MM.1S (cell line): ENCODE measurements at regions not wholly inside any gene's neighbourhood (a gene's known extent, or its start where the extent isn't known, plus 50 kb on each side); places are given as distances from the start of the nearest gene placed in this dataset.

ENCODE experiments used
- DNase-seq: peaks from one replicate; pipeline ENCODE4 v3.0.0-alpha.2; 2015
- H2AFZ ChIP-seq: fragments of 300-600 bp; sonication (generic); 2 replicates; pipeline ENCODE4 v1.6.0; 2016; ENCODE audit warnings: antibody characterized with exemption, low read length
- H3F3A ChIP-seq: fragments of 300-600 bp; sonication (generic); 2 replicates; pipeline ENCODE4 v1.6.1; 2016; ENCODE audit warnings: mild to moderate bottlenecking, antibody characterized with exemption, low read length, moderate library complexity, mixed read lengths; ENCODE audit not compliant: insufficient read depth
- H3K27ac ChIP-seq: fragments of 300-600 bp; sonication (generic); 2 replicates; pipeline ENCODE4 v1.5.1; 2016; ENCODE audit warnings: mild to moderate bottlenecking, low read length
- H3K27me3 ChIP-seq: fragments of 300-600 bp; sonication (generic); replicated peaks from 2 replicates; pipeline ENCODE4 v1.6.0; 2016; ENCODE audit warnings: low read length; ENCODE audit not compliant: insufficient read depth
- H3K36me3 ChIP-seq: fragments of 300-600 bp; sonication (generic); replicated peaks from 2 replicates; pipeline ENCODE4 v1.6.1; 2016; ENCODE audit warnings: mild to moderate bottlenecking, low read length, mixed read lengths; ENCODE audit not compliant: insufficient read depth
- H3K4me1 ChIP-seq: fragments of 300-600 bp; sonication (generic); 2 replicates; pipeline ENCODE4 v1.6.1; 2016; ENCODE audit warnings: low read length, mixed read lengths
- H3K4me2 ChIP-seq: fragments of 300-600 bp; sonication (generic); 2 replicates; pipeline ENCODE4 v1.6.0; 2016; ENCODE audit warnings: low read depth, low read length
- H3K4me3 ChIP-seq: fragments of 300-600 bp; sonication (generic); 2 replicates; pipeline ENCODE4 v1.5.1; 2016; ENCODE audit warnings: low read length, mixed read lengths
- H3K79me2 ChIP-seq: fragments of 300-600 bp; sonication (generic); 2 replicates; pipeline ENCODE4 v1.6.1; 2016; ENCODE audit warnings: mixed run types, low read length, mixed read lengths
- H3K9ac ChIP-seq: fragments of 300-600 bp; sonication (generic); 2 replicates; pipeline ENCODE4 v1.6.1; 2016; ENCODE audit warnings: low read length, mixed read lengths
- H3K9me2 ChIP-seq: fragments of 300-600 bp; sonication (generic); replicated peaks from 2 replicates; pipeline ENCODE4 v1.6.1; 2016; ENCODE audit warnings: mild to moderate bottlenecking, low read length, mixed read lengths; ENCODE audit not compliant: insufficient read depth
- H3K9me3 ChIP-seq: fragments of 300-600 bp; sonication (generic); replicated peaks from 2 replicates; pipeline ENCODE4 v1.6.1; 2016; ENCODE audit warnings: mild to moderate bottlenecking, low read length, mixed read lengths; ENCODE audit not compliant: insufficient read depth
- H4K20me1 ChIP-seq: fragments of 300-600 bp; sonication (generic); 2 replicates; pipeline ENCODE4 v1.6.1; 2016; ENCODE audit warnings: mild to moderate bottlenecking, low read length, moderate library complexity, mixed read lengths; ENCODE audit not compliant: insufficient read depth
- EZH2 ChIP-seq: fragments of 300-600 bp; sonication (generic); optimal IDR thresholded peaks from 2 replicates; pipeline ENCODE3; 2017; ENCODE audit warnings: low read depth, mild to moderate bottlenecking, antibody characterized with exemption, low read length, mixed read lengths
- EZH2phosphoT487 ChIP-seq: fragments of 300-600 bp; sonication (generic); IDR thresholded peaks from 2 replicates; pipeline ENCODE4 v1.6.1; 2018; ENCODE audit warnings: antibody characterized with exemption, low read length
- TF ChIP-seq, protein P1 (sequence below): fragments of 300-600 bp; sonication (generic); IDR thresholded peaks from 2 replicates; pipeline ENCODE4 v1.5.1; 2016; ENCODE audit warnings: antibody characterized with exemption, low read length, mixed read lengths

DNA sequence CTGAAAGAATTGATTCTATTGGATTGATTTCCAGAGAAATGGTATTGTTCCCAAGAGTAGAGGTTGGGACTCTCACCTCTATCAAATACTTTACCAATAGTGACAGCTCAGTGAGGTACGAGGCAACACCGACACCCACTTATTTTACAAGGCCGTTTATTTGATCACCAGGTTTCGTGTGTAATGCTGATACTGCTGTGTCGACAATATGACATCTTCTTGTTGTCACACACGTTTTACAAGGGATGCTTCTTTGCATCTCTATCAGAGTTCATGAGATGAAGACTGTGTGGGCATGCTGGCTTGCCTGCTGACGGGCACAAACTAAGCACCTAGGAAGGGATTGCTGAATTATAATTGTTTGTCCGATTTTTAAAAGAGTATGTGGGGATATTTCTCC, 217.8 kb upstream of the EGLN3 start:
- TF ChIP-seq EZH2 (no peak), EZH2phosphoT487 (no peak)
- TF ChIP-seq, protein P1, sequence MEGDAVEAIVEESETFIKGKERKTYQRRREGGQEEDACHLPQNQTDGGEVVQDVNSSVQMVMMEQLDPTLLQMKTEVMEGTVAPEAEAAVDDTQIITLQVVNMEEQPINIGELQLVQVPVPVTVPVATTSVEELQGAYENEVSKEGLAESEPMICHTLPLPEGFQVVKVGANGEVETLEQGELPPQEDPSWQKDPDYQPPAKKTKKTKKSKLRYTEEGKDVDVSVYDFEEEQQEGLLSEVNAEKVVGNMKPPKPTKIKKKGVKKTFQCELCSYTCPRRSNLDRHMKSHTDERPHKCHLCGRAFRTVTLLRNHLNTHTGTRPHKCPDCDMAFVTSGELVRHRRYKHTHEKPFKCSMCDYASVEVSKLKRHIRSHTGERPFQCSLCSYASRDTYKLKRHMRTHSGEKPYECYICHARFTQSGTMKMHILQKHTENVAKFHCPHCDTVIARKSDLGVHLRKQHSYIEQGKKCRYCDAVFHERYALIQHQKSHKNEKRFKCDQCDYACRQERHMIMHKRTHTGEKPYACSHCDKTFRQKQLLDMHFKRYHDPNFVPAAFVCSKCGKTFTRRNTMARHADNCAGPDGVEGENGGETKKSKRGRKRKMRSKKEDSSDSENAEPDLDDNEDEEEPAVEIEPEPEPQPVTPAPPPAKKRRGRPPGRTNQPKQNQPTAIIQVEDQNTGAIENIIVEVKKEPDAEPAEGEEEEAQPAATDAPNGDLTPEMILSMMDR: no peak
- H3F3A ChIP-seq: no peaks in the 10 kb centered on the region
- H3K9me3 ChIP-seq: no peaks in the 10 kb centered on the region
- no peak overlapping the region for H2AFZ ChIP-seq
- no peaks in the 10 kb centered on the region for H3K27me3 ChIP-seq
- H3K9me2 ChIP-seq: no peaks in the 10 kb centered on the region
- no peak overlapping the region for H3K4me2 ChIP-seq
- no peaks in the 10 kb centered on the region for H3K36me3 ChIP-seq
- H3K4me3 ChIP-seq: no peak overlapping the region
- H3K9ac ChIP-seq: no peak overlapping the region
- H3K79me2 ChIP-seq: no peaks in the 10 kb centered on the region
- H4K20me1 ChIP-seq: no peaks in the 10 kb centered on the region
- no peaks in the 10 kb centered on the region for H3K4me1 ChIP-seq
- DNase-seq: no peak
- no peak overlapping the region for H3K27ac ChIP-seq

DNA sequence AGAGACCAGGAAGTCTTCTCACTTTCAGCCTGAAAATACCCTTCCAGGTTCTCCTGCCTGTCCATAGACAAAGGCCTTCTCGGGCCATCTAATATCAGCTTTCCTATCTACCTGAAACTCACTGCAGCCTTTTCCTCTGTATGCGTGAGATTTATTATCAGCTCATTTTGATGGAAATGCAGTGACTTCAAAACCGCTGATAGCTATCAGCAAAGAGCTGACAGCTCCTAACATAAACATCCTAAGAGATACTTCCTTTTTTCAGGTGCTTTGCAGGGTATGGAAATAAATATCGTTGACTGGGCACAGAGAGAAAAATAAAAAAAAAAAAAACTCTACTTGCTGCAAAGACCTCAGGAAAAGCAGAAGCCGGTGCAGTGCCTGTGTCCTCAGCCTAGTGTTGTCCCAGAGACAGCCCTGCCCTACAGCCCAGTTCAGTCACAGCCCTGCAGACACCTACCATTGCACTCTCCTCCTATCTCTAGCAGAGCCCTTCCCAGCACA, 215.0 kb upstream of the EGLN3 start:
- no peaks in the 10 kb centered on the region for H3K27me3 ChIP-seq
- H3K4me3 ChIP-seq: no peak overlapping the region
- TF ChIP-seq EZH2: no peak
- TF ChIP-seq EZH2phosphoT487: no peak
- TF ChIP-seq, protein P1: no peak
- H3K9me3 ChIP-seq: no peaks in the 10 kb centered on the region
- H3K9me2 ChIP-seq: no peaks in the 10 kb centered on the region
- no peak overlapping the region for H3K9ac ChIP-seq
- no peaks in the 10 kb centered on the region for H3K36me3 ChIP-seq
- H3K4me2 ChIP-seq: no peak overlapping the region
- no peaks in the 10 kb centered on the region for H3F3A ChIP-seq
- H3K4me1 ChIP-seq: no peaks in the 10 kb centered on the region
- H3K27ac ChIP-seq: no peak overlapping the region
- no peak overlapping the region for H2AFZ ChIP-seq
- no peaks in the 10 kb centered on the region for H3K79me2 ChIP-seq
- DNase-seq: no peak
- no peaks in the 10 kb centered on the region for H4K20me1 ChIP-seq

DNA sequence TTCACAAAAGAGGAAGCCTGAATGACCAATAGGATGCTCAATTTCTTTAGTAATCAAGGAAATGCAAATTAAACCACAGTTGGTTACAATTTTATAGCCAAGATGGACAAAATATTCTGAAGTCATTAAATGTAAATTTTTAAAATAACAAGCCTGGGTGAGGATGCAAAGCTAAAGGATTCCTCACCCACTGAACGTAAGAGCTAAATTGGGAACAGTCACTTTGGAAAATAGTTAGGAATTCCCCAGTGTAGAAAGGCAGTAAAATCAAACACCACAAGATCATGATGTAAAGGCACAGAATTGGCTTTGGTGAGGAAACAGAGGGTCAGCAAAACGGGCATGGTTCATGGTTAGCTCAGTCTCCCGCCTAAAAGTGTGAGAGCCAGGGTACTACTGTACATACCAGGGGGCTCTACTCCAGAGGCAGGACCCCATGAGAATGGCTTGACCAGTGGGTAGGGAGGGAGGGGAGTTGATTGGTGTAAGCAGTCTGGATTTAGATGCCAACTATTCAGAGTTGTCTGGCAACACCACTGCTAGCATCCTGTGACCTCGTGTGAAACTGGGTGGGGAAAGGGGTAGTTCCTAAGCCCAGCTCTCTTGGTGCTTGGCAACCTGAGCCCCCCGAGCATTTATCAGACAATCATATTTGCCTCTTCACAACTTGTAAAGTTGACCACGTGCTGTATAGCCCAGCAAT, 213.4 kb upstream of the EGLN3 start:
- TF ChIP-seq, protein P1: no peak
- TF ChIP-seq EZH2 (no peak), EZH2phosphoT487 (no peak)
- H3K4me3 ChIP-seq: no peak overlapping the region
- H3K4me2 ChIP-seq: no peak overlapping the region
- H3K27me3 ChIP-seq: no peaks in the 10 kb centered on the region
- no peak for DNase-seq
- H3K27ac ChIP-seq: no peak overlapping the region
- no peaks in the 10 kb centered on the region for H3K4me1 ChIP-seq
- H3K36me3 ChIP-seq: no peaks in the 10 kb centered on the region
- no peak overlapping the region for H2AFZ ChIP-seq
- no peak overlapping the region for H3K9ac ChIP-seq
- H4K20me1 ChIP-seq: no peaks in the 10 kb centered on the region
- H3K79me2 ChIP-seq: no peaks in the 10 kb centered on the region
- H3K9me3 ChIP-seq: no peaks in the 10 kb centered on the region
- no peaks in the 10 kb centered on the region for H3K9me2 ChIP-seq
- no peaks in the 10 kb centered on the region for H3F3A ChIP-seq
